ENCODE measurements at regions not wholly inside any gene's neighbourhood (a gene's known extent, or its start where the extent isn't known, plus 50 kb on each side); places are given as distances from the start of the nearest gene placed in this dataset.

GRCh38 chr17:59487161-59487873, 78.1 kb upstream of the DHX40 start:
- no peak for DNase-seq
- no peak overlapping the region for H3K27ac ChIP-seq
- WGBS, 2 donors: 78 to 82% methylated on average over 7 of the region's 7 CpGs

DNA sequence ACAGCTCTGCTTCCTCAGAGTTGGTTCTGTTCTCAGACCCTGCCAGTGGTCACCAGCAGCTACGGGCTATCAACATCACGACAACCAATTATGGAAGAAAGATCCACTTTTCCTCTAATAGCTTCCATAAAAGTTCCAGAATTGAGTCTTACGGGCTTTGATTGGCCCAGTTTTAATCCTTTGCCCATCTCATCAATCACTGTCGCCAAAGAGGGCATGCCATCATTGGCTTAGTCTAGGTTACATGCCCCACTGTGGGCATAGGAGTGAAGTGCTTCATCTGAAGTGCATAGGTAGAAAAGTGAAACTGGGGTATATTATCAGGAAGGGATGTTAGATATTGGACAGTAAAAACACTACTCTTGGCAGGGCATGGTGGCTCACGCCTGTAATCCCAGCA, 76.6 kb upstream of the DHX40 start:
- no peak overlapping the region for H3K4me3 ChIP-seq (replicated peaks in 1 of 3)
- H3K4me1 ChIP-seq: no peaks in the 10 kb centered on the region
- WGBS, 2 donors: 89 to 92% methylated on average over 5 of the region's 5 CpGs
- no peak for DNase-seq
- no peaks in the 10 kb centered on the region for H3K27me3 ChIP-seq
- no peak overlapping the region for H3K27ac ChIP-seq
- no peaks in the 10 kb centered on the region for H3K9me3 ChIP-seq
- TF ChIP-seq, protein P1, sequence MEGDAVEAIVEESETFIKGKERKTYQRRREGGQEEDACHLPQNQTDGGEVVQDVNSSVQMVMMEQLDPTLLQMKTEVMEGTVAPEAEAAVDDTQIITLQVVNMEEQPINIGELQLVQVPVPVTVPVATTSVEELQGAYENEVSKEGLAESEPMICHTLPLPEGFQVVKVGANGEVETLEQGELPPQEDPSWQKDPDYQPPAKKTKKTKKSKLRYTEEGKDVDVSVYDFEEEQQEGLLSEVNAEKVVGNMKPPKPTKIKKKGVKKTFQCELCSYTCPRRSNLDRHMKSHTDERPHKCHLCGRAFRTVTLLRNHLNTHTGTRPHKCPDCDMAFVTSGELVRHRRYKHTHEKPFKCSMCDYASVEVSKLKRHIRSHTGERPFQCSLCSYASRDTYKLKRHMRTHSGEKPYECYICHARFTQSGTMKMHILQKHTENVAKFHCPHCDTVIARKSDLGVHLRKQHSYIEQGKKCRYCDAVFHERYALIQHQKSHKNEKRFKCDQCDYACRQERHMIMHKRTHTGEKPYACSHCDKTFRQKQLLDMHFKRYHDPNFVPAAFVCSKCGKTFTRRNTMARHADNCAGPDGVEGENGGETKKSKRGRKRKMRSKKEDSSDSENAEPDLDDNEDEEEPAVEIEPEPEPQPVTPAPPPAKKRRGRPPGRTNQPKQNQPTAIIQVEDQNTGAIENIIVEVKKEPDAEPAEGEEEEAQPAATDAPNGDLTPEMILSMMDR (IDR thresholded peaks at IDR 0.05): no peak
- TF ChIP-seq POLR2A (IDR thresholded peaks at IDR 0.05): no peak
- no peaks in the 10 kb centered on the region for H3K36me3 ChIP-seq
- intact Hi-C loops (cut with DNase I): no loop called here

More at GRCh38 chr17:59487161-59487873, 78.1 kb upstream of the DHX40 start:
- intact Hi-C loops (cut with DNase I): no loop called here
- no peak overlapping the region for H3K4me3 ChIP-seq (replicated peaks in 1 of 3)
- H3K4me1 ChIP-seq: no peaks in the 10 kb centered on the region
- H3K9me3 ChIP-seq: no peaks in the 10 kb centered on the region
- no peak for TF ChIP-seq POLR2A (IDR thresholded peaks at IDR 0.05)
- TF ChIP-seq, protein P1 (IDR thresholded peaks at IDR 0.05): no peak
- H3K27me3 ChIP-seq: no peaks in the 10 kb centered on the region
- no peaks in the 10 kb centered on the region for H3K36me3 ChIP-seq

GRCh38 chr17:59490216-59490615, 75.2 kb upstream of the DHX40 start:
- Histone ChIP-seq H3K27me3 (no peaks in the 10 kb centered on the region), H3K4me3 (replicated peaks in 1 of 3) (no peak overlapping the region), H3K4me1 (no peaks in the 10 kb centered on the region), H3K9me3 (no peaks in the 10 kb centered on the region), H3K27ac (no peak overlapping the region), H3K36me3 (no peaks in the 10 kb centered on the region)
- intact Hi-C loops (cut with DNase I): no loop called here
- TF ChIP-seq POLR2A (IDR thresholded peaks at IDR 0.05): no peak
- TF ChIP-seq, protein P1 (IDR thresholded peaks at IDR 0.05): no peak
- no peak for DNase-seq
- WGBS, 2 donors: 49 to 60% methylated on average over 3 of the region's 3 CpGs

- no peaks in the 10 kb centered on the region for H3K9me3 ChIP-seq
- no peaks in the 10 kb centered on the region for H3K4me1 ChIP-seq
- 57 to 66% methylated on average over 5 of the region's 5 CpGs for WGBS, 2 donors
- no peaks in the 10 kb centered on the region for H3K27me3 ChIP-seq
- H3K4me3 ChIP-seq (replicated peaks in 1 of 3): no peak overlapping the region
- no peaks in the 10 kb centered on the region for H3K36me3 ChIP-seq
- DNase-seq: no peak
- intact Hi-C loops (cut with DNase I): no loop called here
- TF ChIP-seq, protein P1 (IDR thresholded peaks at IDR 0.05): no peak
- TF ChIP-seq POLR2A (IDR thresholded peaks at IDR 0.05): no peak
- H3K27ac ChIP-seq: no peak overlapping the region
Observed at GRCh38 chr17:59491353-59492090, 73.9 kb upstream of the DHX40 start.

DNA sequence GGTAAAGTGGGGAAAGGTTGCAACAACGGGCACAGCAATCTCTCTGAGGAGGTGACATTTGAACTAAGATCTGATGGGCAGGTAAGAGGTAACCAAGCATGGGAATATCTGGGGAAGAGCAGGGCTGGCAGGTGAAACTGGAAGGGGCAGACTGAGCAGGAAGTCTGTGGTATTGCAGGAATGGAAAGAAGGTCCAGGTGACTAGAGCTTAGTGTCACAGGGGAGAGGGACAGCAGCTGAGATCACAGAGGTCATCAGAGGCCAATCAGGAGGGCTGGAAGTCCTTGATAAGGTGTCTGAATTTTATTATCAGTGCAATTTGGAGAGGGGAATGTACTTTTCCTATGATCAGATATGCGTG, 73.3 kb upstream of the DHX40 start:
- intact Hi-C loops (cut with DNase I): no loop called here
- H3K4me3 ChIP-seq (replicated peaks in 1 of 3): no peak overlapping the region
- H3K36me3 ChIP-seq: no peaks in the 10 kb centered on the region
- WGBS, 2 donors: 59% methylated on average over 2 of the region's 2 CpGs
- H3K4me1 ChIP-seq: no peaks in the 10 kb centered on the region
- TF ChIP-seq POLR2A (IDR thresholded peaks at IDR 0.05): no peak
- TF ChIP-seq, protein P1 (IDR thresholded peaks at IDR 0.05): peak in 1 of 6 experiments; percentile 12
- DNase-seq: no peak
- no peak overlapping the region for H3K27ac ChIP-seq
- no peaks in the 10 kb centered on the region for H3K9me3 ChIP-seq
- H3K27me3 ChIP-seq: no peaks in the 10 kb centered on the region

Data from thyroid gland (tissue), 4 donors.